MM.1S (cell line): ENCODE measurements at regions not wholly inside any gene's neighbourhood (a gene's known extent, or its start where the extent isn't known, plus 50 kb on each side); places are given as distances from the start of the nearest gene placed in this dataset.

Source experiments
- DNase-seq: peaks from one replicate; pipeline ENCODE4 v3.0.0-alpha.2; 2015
- H2AFZ ChIP-seq: fragments of 300-600 bp; sonication (generic); 2 replicates; pipeline ENCODE4 v1.6.0; 2016; ENCODE audit warnings: antibody characterized with exemption, low read length
- H3F3A ChIP-seq: fragments of 300-600 bp; sonication (generic); 2 replicates; pipeline ENCODE4 v1.6.1; 2016; ENCODE audit warnings: mild to moderate bottlenecking, antibody characterized with exemption, low read length, moderate library complexity, mixed read lengths; ENCODE audit not compliant: insufficient read depth
- H3K27ac ChIP-seq: fragments of 300-600 bp; sonication (generic); 2 replicates; pipeline ENCODE4 v1.5.1; 2016; ENCODE audit warnings: mild to moderate bottlenecking, low read length
- H3K27me3 ChIP-seq: fragments of 300-600 bp; sonication (generic); replicated peaks from 2 replicates; pipeline ENCODE4 v1.6.0; 2016; ENCODE audit warnings: low read length; ENCODE audit not compliant: insufficient read depth
- H3K36me3 ChIP-seq: fragments of 300-600 bp; sonication (generic); replicated peaks from 2 replicates; pipeline ENCODE4 v1.6.1; 2016; ENCODE audit warnings: mild to moderate bottlenecking, low read length, mixed read lengths; ENCODE audit not compliant: insufficient read depth
- H3K4me1 ChIP-seq: fragments of 300-600 bp; sonication (generic); 2 replicates; pipeline ENCODE4 v1.6.1; 2016; ENCODE audit warnings: low read length, mixed read lengths
- H3K4me2 ChIP-seq: fragments of 300-600 bp; sonication (generic); 2 replicates; pipeline ENCODE4 v1.6.0; 2016; ENCODE audit warnings: low read depth, low read length
- H3K4me3 ChIP-seq: fragments of 300-600 bp; sonication (generic); 2 replicates; pipeline ENCODE4 v1.5.1; 2016; ENCODE audit warnings: low read length, mixed read lengths
- H3K79me2 ChIP-seq: fragments of 300-600 bp; sonication (generic); 2 replicates; pipeline ENCODE4 v1.6.1; 2016; ENCODE audit warnings: mixed run types, low read length, mixed read lengths
- H3K9ac ChIP-seq: fragments of 300-600 bp; sonication (generic); 2 replicates; pipeline ENCODE4 v1.6.1; 2016; ENCODE audit warnings: low read length, mixed read lengths
- H3K9me2 ChIP-seq: fragments of 300-600 bp; sonication (generic); replicated peaks from 2 replicates; pipeline ENCODE4 v1.6.1; 2016; ENCODE audit warnings: mild to moderate bottlenecking, low read length, mixed read lengths; ENCODE audit not compliant: insufficient read depth
- H3K9me3 ChIP-seq: fragments of 300-600 bp; sonication (generic); replicated peaks from 2 replicates; pipeline ENCODE4 v1.6.1; 2016; ENCODE audit warnings: mild to moderate bottlenecking, low read length, mixed read lengths; ENCODE audit not compliant: insufficient read depth
- H4K20me1 ChIP-seq: fragments of 300-600 bp; sonication (generic); 2 replicates; pipeline ENCODE4 v1.6.1; 2016; ENCODE audit warnings: mild to moderate bottlenecking, low read length, moderate library complexity, mixed read lengths; ENCODE audit not compliant: insufficient read depth
- EZH2 ChIP-seq: fragments of 300-600 bp; sonication (generic); optimal IDR thresholded peaks from 2 replicates; pipeline ENCODE3; 2017; ENCODE audit warnings: low read depth, mild to moderate bottlenecking, antibody characterized with exemption, low read length, mixed read lengths
- EZH2phosphoT487 ChIP-seq: fragments of 300-600 bp; sonication (generic); IDR thresholded peaks from 2 replicates; pipeline ENCODE4 v1.6.1; 2018; ENCODE audit warnings: antibody characterized with exemption, low read length
- TF ChIP-seq, protein P1 (sequence below): fragments of 300-600 bp; sonication (generic); IDR thresholded peaks from 2 replicates; pipeline ENCODE4 v1.5.1; 2016; ENCODE audit warnings: antibody characterized with exemption, low read length, mixed read lengths

DNA sequence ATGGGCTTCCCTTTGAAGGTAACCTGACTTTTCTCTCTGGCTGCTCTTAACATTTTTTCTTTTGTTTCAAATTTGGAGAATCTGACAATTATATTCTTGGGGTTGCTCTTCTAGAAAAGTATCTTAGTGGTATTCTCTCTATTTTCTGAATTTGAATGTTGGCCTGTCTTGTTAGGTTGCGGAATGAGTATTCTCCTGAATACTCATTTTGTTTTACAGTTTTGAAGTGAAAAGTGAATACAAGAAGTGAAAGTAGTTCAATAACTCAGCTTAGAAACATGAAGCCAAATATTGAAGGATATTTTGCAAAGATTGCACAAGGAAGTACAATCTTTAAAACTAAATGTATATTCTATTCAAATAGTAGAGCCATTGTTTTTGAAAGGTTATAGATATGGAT lies 120.2 kb upstream of the MAP3K4 start:
- Histone ChIP-seq H3K27me3 (no peaks in the 10 kb centered on the region), H3K4me1 (no peaks in the 10 kb centered on the region), H3K4me3 (no peak overlapping the region), H3K79me2 (no peaks in the 10 kb centered on the region), H3K9me2 (no peaks in the 10 kb centered on the region), H3K9ac (no peak overlapping the region), H3K36me3 (no peaks in the 10 kb centered on the region), H2AFZ (no peak overlapping the region), H3K4me2 (no peak overlapping the region), H3F3A (no peaks in the 10 kb centered on the region), H3K9me3 (no peaks in the 10 kb centered on the region), H4K20me1 (no peaks in the 10 kb centered on the region), H3K27ac (no peak overlapping the region)
- TF ChIP-seq, protein P1, sequence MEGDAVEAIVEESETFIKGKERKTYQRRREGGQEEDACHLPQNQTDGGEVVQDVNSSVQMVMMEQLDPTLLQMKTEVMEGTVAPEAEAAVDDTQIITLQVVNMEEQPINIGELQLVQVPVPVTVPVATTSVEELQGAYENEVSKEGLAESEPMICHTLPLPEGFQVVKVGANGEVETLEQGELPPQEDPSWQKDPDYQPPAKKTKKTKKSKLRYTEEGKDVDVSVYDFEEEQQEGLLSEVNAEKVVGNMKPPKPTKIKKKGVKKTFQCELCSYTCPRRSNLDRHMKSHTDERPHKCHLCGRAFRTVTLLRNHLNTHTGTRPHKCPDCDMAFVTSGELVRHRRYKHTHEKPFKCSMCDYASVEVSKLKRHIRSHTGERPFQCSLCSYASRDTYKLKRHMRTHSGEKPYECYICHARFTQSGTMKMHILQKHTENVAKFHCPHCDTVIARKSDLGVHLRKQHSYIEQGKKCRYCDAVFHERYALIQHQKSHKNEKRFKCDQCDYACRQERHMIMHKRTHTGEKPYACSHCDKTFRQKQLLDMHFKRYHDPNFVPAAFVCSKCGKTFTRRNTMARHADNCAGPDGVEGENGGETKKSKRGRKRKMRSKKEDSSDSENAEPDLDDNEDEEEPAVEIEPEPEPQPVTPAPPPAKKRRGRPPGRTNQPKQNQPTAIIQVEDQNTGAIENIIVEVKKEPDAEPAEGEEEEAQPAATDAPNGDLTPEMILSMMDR = no peak
- TF ChIP-seq EZH2phosphoT487 (no peak), EZH2 (no peak)
- DNase-seq = no peak

DNA sequence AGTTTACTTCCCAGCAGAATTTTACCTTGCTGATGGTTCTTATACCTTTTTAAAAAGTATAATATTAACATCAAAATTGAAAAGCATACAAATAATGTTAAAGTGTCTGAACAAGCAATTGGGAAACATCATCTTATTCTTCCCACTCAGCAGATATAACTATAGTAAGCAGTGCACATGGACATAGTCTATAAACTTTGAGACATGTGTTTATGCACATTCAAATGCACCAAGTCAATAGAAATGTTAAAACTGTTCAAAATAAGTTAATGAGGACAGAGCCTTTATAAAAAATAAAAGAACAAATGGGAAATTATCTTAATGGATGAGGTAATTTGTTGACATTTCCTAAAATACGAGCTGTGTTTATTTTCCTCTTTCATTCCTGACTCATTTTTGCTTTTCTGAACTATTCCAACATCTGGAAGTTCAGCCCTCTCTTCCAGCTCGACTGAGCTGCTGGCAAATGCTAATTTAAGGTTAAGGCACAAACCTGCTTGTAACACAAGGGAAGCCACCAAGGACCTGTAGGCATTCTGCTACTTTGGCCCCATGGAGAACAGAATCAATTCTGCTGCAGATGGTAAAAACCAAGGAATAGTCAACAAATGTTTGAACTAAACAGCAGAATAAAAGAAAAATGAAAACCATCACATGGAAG lies 110.3 kb upstream of the MAP3K4 start:
- H3K9me2 ChIP-seq = no peaks in the 10 kb centered on the region
- H3K27me3 ChIP-seq = no peaks in the 10 kb centered on the region
- TF ChIP-seq EZH2phosphoT487 (no peak), EZH2 (no peak)
- TF ChIP-seq, protein P1 = no peak
- H3K9me3 ChIP-seq = no peaks in the 10 kb centered on the region
- H3K79me2 ChIP-seq = no peaks in the 10 kb centered on the region
- no peaks in the 10 kb centered on the region for H4K20me1 ChIP-seq
- H2AFZ ChIP-seq = no peak overlapping the region
- no peak overlapping the region for H3K27ac ChIP-seq
- no peak overlapping the region for H3K9ac ChIP-seq
- H3K4me2 ChIP-seq = no peak overlapping the region
- no peak for DNase-seq
- no peak overlapping the region for H3K4me3 ChIP-seq
- H3K4me1 ChIP-seq = no peaks in the 10 kb centered on the region
- no peaks in the 10 kb centered on the region for H3K36me3 ChIP-seq
- no peaks in the 10 kb centered on the region for H3F3A ChIP-seq

DNA sequence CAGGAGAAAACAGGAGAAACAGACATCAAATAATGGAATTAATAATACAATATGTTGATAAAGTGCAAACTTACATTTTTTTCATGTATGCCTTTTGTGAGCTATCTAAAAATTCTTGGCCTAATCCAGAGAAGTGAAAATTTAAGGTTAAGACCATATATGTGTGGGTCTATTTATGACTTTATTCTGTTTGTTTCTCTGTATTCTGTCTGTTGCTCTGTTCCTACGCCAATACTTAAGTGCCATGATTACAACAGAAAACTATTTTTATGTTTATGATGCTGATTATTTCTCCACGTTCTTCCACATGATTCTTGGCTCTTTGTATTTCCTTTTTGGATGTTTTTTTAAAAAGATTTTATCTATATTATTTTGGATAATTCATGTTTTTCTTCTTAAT lies 109.6 kb upstream of the MAP3K4 start:
- Histone ChIP-seq H3K4me3 (no peak overlapping the region), H3K9ac (no peak overlapping the region), H4K20me1 (no peaks in the 10 kb centered on the region), H3K4me1 (no peaks in the 10 kb centered on the region), H3F3A (no peaks in the 10 kb centered on the region), H3K36me3 (no peaks in the 10 kb centered on the region), H3K79me2 (no peaks in the 10 kb centered on the region), H3K9me3 (no peaks in the 10 kb centered on the region), H3K27me3 (no peaks in the 10 kb centered on the region), H2AFZ (no peak overlapping the region), H3K27ac (no peak overlapping the region), H3K9me2 (no peaks in the 10 kb centered on the region), H3K4me2 (no peak overlapping the region)
- no peak for DNase-seq
- no peak for TF ChIP-seq EZH2
- TF ChIP-seq, protein P1 = no peak
- no peak for TF ChIP-seq EZH2phosphoT487
